Brain pericyte (primary cell): ENCODE measurements at regions not wholly inside any gene's neighbourhood (a gene's known extent, or its start where the extent isn't known, plus 50 kb on each side); places are given as distances from the start of the nearest gene placed in this dataset.

Source experiments
- DNase-seq: peaks from one replicate; pipeline ENCODE4 v3.0.0-alpha.2; 2012; ENCODE audit warnings: low read depth, low spot score

DNA sequence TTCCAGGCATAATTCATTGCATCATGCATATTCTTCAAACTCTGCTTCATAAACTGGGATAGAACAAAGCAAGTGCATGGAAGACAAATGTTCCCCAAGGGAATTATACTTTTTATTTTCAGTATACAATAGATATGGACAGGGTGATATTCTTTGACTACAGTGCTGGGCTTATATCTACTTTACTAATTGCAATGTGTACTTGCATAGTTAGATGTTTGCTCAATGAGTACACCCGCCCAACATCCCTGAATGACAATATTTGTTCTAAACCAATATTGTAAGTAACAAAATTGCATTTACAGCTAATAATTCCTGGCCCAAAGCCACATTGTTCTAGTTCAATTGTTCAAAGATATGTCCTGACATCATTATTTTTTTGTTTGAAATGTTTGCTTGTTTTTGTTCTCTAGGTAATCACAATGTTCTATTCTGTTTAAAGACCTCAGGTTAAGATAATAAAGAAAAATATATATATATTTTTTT is 171.4 kb downstream of the PTN start:
- DNase-seq = no peak

GRCh38 chr7:137169282-137169698 is 174.2 kb downstream of the PTN start:
- peak; percentile 75 for DNase-seq

DNA sequence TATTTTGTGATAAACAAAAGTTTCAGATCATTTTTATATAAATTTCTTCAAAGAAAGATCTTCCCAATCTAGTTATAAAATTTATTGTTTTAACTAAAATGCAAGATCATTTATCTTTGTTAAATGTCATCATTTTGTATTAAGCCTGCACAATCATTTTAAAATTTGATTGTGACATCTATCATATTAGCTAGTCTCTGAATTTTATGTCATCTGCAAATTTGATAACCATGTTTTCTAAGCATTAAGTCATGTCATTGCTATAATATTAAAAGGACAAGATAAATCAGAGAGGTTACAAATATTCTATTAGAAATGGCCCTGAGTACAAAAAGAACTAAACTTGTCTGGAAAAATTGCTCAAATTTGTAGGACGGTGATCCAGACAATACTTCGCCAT is 175.9 kb downstream of the PTN start:
- DNase-seq = no peak

- DNase-seq = no peak
Measured at GRCh38 chr7:137166363-137166762, 177.2 kb downstream of the PTN start.

DNA sequence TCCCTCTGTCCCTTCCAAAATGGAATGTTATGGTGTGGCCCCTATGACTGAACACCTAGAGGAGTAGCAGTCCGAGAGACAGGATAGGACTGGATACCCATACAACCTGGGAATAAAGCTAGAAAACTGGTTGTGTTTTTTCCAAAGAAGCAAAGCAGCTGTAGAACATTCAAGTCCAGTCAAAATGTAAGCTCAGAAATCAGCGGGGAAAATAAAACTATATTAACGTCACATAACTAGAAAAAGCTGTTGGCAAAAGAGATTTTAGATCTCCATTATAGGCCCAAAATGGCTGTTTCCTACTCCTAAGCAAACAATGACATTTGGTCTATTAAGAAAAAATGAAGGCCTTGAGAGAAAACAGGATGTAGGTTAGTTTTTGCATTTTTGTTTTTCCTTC is 177.7 kb downstream of the PTN start:
- no peak for DNase-seq

GRCh38 chr7:137165241-137165640 is 178.3 kb downstream of the PTN start:
- DNase-seq = no peak

DNA sequence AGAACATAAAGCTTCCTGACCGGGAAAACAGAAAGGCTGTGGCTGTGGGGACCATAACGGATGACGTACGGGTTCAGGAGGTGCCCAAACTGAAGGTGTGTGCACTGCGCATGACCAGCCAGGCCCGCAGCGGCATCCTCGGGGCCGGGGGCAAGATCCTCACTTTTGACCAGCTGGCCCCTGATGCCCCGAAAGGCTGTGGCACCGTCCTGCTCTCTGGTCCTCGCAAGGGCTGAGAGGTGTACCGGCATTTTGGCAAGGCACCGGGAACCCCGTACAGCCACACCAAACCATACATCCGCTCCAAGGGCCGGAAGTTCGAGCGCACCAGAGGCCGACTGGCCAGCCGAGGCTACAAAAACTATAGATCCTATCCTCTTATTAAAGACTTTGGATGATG is 179.3 kb downstream of the PTN start:
- no peak for DNase-seq

GRCh38 chr7:137160236-137160635 is 183.3 kb downstream of the PTN start:
- no peak for DNase-seq

DNA sequence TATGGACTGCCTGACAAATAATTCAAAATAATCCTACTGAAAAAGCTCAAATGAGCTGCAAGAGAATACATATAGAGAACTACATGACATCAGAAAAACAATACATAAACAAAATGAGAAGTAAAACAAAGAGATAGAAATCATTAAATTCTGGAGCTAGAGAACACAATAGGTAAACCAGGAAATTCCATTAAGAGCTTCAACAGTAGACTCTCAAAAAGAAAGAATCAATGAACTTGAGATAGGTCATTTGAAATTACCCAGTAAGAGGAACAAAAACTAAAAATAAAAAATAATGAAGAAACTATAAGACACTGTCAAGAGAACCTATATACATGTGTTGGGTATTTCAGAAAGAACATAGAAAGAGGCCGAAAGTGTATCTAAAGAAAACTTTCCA is 186.3 kb downstream of the PTN start:
- DNase-seq = no peak

GRCh38 chr7:137151690-137152052 is 191.9 kb downstream of the PTN start:
- no peak for DNase-seq

- no peak for DNase-seq
Measured at GRCh38 chr7:137151041-137151689, 192.4 kb downstream of the PTN start.

DNA sequence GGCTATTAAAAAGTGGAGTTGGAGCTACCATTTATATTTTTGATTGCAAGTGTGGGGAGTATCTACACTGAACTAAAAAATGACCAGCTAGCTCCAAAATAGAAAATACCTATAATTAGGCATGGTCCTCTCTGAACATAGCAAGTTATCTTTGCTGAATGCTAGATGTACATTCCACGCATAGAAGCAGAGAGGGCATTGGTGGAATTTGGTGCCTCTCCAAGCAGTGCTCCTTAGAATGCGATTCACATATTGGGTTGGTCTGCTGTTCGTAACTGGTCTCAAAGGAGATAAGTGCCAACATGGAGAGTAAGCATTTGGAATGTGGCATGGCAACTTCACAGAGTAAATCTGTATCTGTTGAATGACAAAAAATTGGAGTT is 196.2 kb downstream of the PTN start:
- no peak for DNase-seq

DNA sequence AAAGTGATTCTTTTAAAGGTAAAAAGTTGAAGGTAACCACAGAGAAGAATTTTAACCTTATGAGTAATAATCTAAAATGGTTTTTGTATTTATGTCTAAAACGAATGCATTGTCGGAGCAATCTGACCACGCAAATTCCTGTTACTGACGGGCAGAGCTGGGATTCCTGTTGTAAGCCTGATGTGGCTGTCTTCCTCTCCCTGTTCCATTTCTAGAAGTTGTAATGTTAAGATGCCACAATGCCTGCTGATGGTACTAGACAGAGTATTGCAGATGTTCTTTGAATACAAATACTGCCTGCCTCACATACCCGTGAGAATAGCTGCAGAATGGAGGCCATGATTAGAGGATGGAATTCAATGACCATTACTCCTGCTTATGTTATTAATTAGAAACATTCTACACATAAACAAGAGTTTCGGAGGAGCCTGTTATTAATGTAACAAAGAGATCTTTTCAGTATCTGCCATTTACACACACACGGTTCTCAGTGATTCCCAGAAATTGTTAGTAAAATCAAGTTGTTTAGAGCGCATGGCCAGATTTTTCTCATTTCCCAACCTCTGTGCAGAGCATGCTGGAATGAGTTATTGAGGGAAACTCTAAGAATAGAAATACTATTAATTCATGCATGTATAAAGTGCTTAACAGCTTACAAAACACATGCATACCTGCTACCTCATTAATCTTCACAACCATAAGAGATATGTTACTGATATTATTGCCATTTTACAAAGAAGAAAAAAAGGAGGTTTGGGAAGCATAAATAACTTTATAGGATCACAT is 196.8 kb downstream of the PTN start:
- no peak for DNase-seq

DNA sequence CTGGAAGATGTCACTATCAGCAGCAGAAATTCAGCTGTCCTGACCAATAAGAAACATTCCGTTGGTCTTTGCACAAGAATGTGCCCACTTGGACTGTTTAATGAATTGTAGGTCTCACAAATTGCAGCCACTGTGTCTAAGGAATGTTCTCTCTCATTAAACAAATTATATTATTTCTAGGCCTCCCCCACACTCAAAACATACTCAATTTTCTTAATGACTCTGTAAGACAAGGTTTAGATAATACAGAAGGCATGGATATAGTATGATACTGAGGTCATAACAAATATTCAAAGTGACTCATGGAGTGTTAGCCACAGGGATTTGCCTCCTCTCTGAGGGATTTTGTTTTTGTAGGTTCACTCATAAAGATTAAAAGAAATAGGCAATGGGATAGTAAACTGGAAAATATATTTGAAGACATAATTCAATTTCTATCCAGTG is 197.5 kb downstream of the PTN start:
- DNase-seq = peak; percentile 24

- no peak for DNase-seq
Measured at GRCh38 chr7:137142376-137142775, 201.2 kb downstream of the PTN start.

DNA sequence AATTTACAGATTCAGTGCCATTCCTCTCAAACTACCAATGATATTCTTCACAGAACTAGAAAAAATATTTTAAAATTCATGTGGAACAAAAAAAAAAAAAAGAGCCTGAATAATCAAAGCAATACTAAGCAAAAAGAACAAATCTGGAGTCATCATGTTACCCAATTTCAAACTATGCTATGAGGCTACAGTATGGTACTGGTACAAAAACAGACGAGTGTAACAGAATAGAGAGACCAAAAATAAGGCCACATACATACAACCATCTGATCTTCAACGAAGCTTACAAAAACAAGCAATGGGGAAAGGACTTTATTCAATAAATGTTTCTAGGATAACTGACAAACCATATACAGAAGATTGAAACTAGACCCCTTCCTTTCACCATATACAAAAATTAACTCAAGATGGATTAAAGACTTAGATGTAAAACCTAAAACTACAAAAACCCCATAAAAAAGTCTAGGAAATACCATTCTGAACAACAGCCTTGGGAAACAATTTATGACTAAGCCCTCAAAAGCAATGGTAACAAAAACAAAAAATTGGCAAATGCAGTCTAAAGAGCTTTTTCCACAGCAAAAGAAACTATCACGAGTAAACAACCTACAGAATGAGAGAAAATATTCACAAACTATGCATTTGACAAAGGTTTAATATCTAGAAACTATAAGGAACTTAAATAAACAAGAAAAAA is 207.7 kb downstream of the PTN start:
- DNase-seq = no peak

GRCh38 chr7:137130751-137131158 is 212.8 kb downstream of the PTN start:
- no peak for DNase-seq

DNA sequence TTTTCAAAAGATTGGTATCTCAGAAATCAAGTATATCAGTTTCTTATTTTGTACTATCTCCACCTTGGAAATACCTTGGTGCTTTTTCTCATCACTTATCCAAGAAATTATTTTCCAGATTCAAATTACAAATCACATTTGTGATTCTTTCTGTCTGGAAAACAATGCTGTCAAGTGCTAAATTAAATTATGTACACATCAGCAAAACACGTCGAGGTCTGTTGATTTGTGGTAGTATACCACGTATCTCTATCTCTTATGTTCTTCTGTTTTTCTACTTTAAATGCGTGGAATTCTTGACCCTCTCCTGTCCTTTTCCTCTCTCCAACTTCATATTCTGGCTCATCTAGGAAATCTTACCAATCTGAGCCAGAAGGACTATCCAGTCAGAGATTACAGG is 214.5 kb downstream of the PTN start:
- DNase-seq = no peak

GRCh38 chr7:137127806-137128205 is 215.7 kb downstream of the PTN start:
- no peak for DNase-seq

DNA sequence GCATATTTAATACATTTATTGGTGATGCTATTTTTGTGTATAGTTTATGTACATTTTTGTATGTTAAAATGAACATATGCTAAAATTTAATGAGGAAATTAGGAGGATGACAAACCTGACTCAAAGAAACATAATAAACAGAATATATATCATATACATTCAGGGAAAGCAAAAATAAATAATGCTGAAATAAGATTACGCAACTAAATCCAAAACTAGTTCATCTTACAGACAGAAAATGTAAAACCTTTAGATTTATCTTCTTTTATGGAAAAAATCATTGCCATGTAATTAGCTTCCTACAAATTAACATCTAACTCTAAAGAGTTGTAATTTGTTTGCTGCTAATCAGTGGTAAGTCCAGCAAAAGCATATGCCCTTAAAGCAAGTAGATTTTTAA is 216.5 kb downstream of the PTN start:
- DNase-seq = no peak

DNA sequence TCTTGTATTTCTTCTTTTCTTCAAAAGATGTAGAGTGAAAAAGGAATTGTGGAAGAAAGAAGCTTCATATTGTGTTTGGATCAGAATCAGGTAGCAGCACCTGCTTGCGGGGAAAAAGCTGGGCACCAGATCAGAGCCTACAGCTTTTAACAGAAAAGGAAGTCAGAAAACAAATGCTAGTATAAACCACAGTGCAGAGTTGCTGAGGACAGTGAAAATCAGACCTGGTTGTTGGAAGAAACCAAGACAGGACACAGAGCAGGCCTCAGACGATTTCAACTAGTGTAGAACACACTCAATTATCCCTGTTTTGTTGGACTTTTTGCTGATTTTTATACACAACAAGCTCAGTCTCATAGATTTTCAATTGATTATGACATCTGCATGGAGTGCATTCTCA is 221.4 kb downstream of the PTN start:
- DNase-seq = no peak

GRCh38 chr7:137120690-137121089 is 222.8 kb downstream of the PTN start:
- no peak for DNase-seq

GRCh38 chr7:137110535-137110934 is 233.0 kb downstream of the PTN start:
- DNase-seq = no peak
